Endothelial cell (in vitro differentiated cells): ENCODE measurements at regions not wholly inside any gene's neighbourhood (a gene's known extent, or its start where the extent isn't known, plus 50 kb on each side); places are given as distances from the start of the nearest gene placed in this dataset.

Source experiments
- DNase-seq: peaks from one replicate; pipeline ENCODE4 v3.0.0; 2021; ENCODE audit warnings: low spot score
- H3K27ac Mint-ChIP-seq: one replicate; pipeline ENCODE4 v1.8.0; 2021; ENCODE audit warnings: mixed read lengths, inconsistent platforms; ENCODE audit not compliant: unreplicated experiment
- H3K27me3 Mint-ChIP-seq: one replicate; pipeline ENCODE4 v1.8.0; 2021; ENCODE audit warnings: mild to moderate bottlenecking, moderate library complexity, mixed read lengths, inconsistent platforms; ENCODE audit not compliant: unreplicated experiment
- H3K36me3 Mint-ChIP-seq: one replicate; pipeline ENCODE4 v1.8.0; 2021; ENCODE audit warnings: mild to moderate bottlenecking, low read depth, mixed read lengths, inconsistent platforms; ENCODE audit not compliant: unreplicated experiment
- H3K4me1 Mint-ChIP-seq: one replicate; pipeline ENCODE4 v1.8.0; 2021; ENCODE audit warnings: mild to moderate bottlenecking, mixed read lengths, inconsistent platforms; ENCODE audit not compliant: unreplicated experiment
- H3K4me3 Mint-ChIP-seq: one replicate; pipeline ENCODE4 v1.8.0; 2021; ENCODE audit warnings: mild to moderate bottlenecking, mixed read lengths, inconsistent platforms; ENCODE audit not compliant: unreplicated experiment
- H3K9me3 Mint-ChIP-seq: one replicate; pipeline ENCODE4 v1.8.0; 2021; ENCODE audit warnings: mixed read lengths, inconsistent platforms; ENCODE audit not compliant: unreplicated experiment
- CTCF ChIP-seq: fragments of 200-600 bp; sonication (generic); IDR thresholded peaks from one replicate; pipeline ENCODE4 v1.5.0; 2021; ENCODE audit warnings: antibody characterized with exemption; ENCODE audit not compliant: unreplicated experiment

DNA sequence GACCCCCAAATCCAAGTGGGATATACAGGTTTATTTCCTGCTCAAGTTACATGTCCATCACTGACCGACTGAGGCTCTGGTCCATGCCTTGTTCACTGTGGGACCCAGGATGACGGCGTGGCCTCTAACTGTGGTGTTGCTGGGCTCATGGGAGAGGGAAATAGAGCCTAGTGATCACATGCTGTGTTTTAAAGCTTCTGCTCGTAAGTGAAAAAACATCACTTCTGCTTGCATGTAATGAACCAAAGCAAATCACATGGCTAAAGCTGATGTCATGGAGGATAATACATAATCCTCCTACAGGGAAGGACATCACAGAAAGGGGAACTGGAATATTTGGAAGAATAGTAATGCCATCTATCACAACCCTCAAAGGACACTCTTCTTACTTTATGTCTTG lies 107.6 kb downstream of the FASLG start:
- Mint-ChIP-seq H3K27me3 (no peaks in the 10 kb centered on the region), H3K36me3 (no peaks in the 10 kb centered on the region), H3K27ac (no peak overlapping the region), H3K4me3 (no peak overlapping the region), H3K4me1 (no peaks in the 10 kb centered on the region), H3K9me3 (no peaks in the 10 kb centered on the region)
- TF ChIP-seq CTCF: no peak
- DNase-seq: no peak

- Mint-ChIP-seq H3K36me3 (no peaks in the 10 kb centered on the region), H3K9me3 (no peaks in the 10 kb centered on the region), H3K27me3 (no peaks in the 10 kb centered on the region), H3K4me3 (no peak overlapping the region), H3K27ac (no peak overlapping the region), H3K4me1 (no peaks in the 10 kb centered on the region)
- no peak for TF ChIP-seq CTCF
- no peak for DNase-seq
Observed at GRCh38 chr1:172770071-172770470, 111.2 kb downstream of the FASLG start.

GRCh38 chr1:172774561-172774960 lies 115.7 kb downstream of the FASLG start:
- no peaks in the 10 kb centered on the region for H3K27me3 Mint-ChIP-seq
- DNase-seq: no peak
- no peak overlapping the region for H3K4me3 Mint-ChIP-seq
- H3K4me1 Mint-ChIP-seq: no peaks in the 10 kb centered on the region
- no peaks in the 10 kb centered on the region for H3K9me3 Mint-ChIP-seq
- no peaks in the 10 kb centered on the region for H3K36me3 Mint-ChIP-seq
- H3K27ac Mint-ChIP-seq: no peak overlapping the region
- TF ChIP-seq CTCF: no peak

GRCh38 chr1:172775606-172776005 lies 116.7 kb downstream of the FASLG start:
- no peak for DNase-seq
- H3K27me3 Mint-ChIP-seq: no peaks in the 10 kb centered on the region
- no peak for TF ChIP-seq CTCF
- H3K9me3 Mint-ChIP-seq: no peaks in the 10 kb centered on the region
- no peak overlapping the region for H3K4me3 Mint-ChIP-seq
- H3K36me3 Mint-ChIP-seq: no peaks in the 10 kb centered on the region
- H3K4me1 Mint-ChIP-seq: no peaks in the 10 kb centered on the region
- H3K27ac Mint-ChIP-seq: no peak overlapping the region

DNA sequence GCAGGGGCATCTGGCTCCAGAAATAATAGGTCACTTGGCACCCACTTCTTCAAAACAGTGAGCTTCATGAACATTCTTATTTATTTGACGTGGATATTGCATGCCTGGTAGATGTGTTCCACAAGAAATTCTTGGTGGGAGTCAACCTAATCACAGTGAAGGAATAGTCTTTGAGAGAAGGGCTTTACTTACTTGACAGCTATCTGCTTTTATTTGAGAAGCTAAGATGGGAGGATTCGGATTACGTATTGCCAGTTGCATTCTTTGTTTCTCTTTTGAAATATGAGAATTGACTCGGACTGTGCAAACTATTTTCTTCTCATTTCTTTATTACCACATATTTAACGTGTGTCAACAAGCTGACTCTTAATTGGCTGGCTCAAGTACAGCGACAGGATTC lies 117.2 kb downstream of the FASLG start:
- Mint-ChIP-seq H3K4me3 (no peak overlapping the region), H3K27me3 (no peaks in the 10 kb centered on the region), H3K9me3 (no peaks in the 10 kb centered on the region), H3K36me3 (no peaks in the 10 kb centered on the region), H3K27ac (no peak overlapping the region), H3K4me1 (no peaks in the 10 kb centered on the region)
- no peak for TF ChIP-seq CTCF
- DNase-seq: no peak
